GM19372 (cell line): ENCODE measurements at regions not wholly inside any gene's neighbourhood (a gene's known extent, or its start where the extent isn't known, plus 50 kb on each side); places are given as distances from the start of the nearest gene placed in this dataset.

Experiments used
- ATAC-seq: cut with Tn5 transposase; IDR thresholded peaks from one replicate; pipeline ENCODE4 v1.9.1; 2021; ENCODE audit warnings: mild to moderate bottlenecking, low read depth, moderate library complexity; ENCODE audit not compliant: unreplicated experiment

- ATAC-seq, result no peak
Observed at GRCh38 chr15:27672537-27672936, 426.6 kb downstream of the OCA2 start.

GRCh38 chr15:27671819-27672437, 427.2 kb downstream of the OCA2 start:
- ATAC-seq, result no peak

- ATAC-seq, result no peak
Observed at GRCh38 chr15:27670486-27671209, 428.5 kb downstream of the OCA2 start.

- no peak for ATAC-seq
Observed at GRCh38 chr15:27669641-27670040, 429.5 kb downstream of the OCA2 start.

- ATAC-seq, result no peak
Observed at GRCh38 chr15:27668471-27669220, 430.5 kb downstream of the OCA2 start.

- ATAC-seq, result no peak
Observed at GRCh38 chr15:27665002-27665401, 434.1 kb downstream of the OCA2 start.

GRCh38 chr15:27662892-27663291, 436.2 kb downstream of the OCA2 start:
- ATAC-seq, result no peak

GRCh38 chr15:27660676-27661075, 438.4 kb downstream of the OCA2 start:
- ATAC-seq, result no peak

- ATAC-seq, result no peak
Observed at GRCh38 chr15:27656296-27656987, 442.7 kb downstream of the OCA2 start.

GRCh38 chr15:27655056-27655455, 444.1 kb downstream of the OCA2 start:
- no peak for ATAC-seq

GRCh38 chr15:27650244-27650643, 448.9 kb downstream of the OCA2 start:
- ATAC-seq, result no peak

- no peak for ATAC-seq
Observed at GRCh38 chr15:27648359-27648758, 450.8 kb downstream of the OCA2 start.

GRCh38 chr15:27646531-27646930, 452.6 kb downstream of the OCA2 start:
- ATAC-seq, result no peak

- ATAC-seq, result no peak
Observed at GRCh38 chr15:27645672-27646071, 453.4 kb downstream of the OCA2 start.

GRCh38 chr15:27642981-27643380, 456.1 kb downstream of the OCA2 start:
- no peak for ATAC-seq

GRCh38 chr15:27639595-27639994, 459.5 kb downstream of the OCA2 start:
- no peak for ATAC-seq

GRCh38 chr15:27638958-27639357, 460.2 kb downstream of the OCA2 start:
- ATAC-seq, result no peak

- ATAC-seq, result no peak
Observed at GRCh38 chr15:27635916-27636315, 463.2 kb downstream of the OCA2 start.

- ATAC-seq, result no peak
Observed at GRCh38 chr15:27628486-27628885, 470.6 kb downstream of the OCA2 start.

GRCh38 chr15:27627623-27628022, 471.5 kb downstream of the OCA2 start:
- no peak for ATAC-seq
